Vagina (tissue), 2 donors: ENCODE measurements at regions not wholly inside any gene's neighbourhood (a gene's known extent, or its start where the extent isn't known, plus 50 kb on each side); places are given as distances from the start of the nearest gene placed in this dataset.

Experiments
- CTCF ChIP-seq, 3 experiments: fragments of 450-650 bp in 2 of 3; fragments of 200-600 bp in 1 of 3; sonication (generic) in 1 of 3; IDR thresholded peaks; one replicate each; pipeline ENCODE4 v1.5.1; 2017 to 2019; ENCODE audit warnings: antibody characterized with exemption in 3 of 3, mild to moderate bottlenecking in 2 of 3, moderate library complexity in 2 of 3
- POLR2AphosphoS5 ChIP-seq, 2 donors: sonication (generic); formaldehyde crosslinking; IDR thresholded peaks; one replicate each; pipeline ENCODE4 v1.9.0; 2017; ENCODE audit warnings: antibody characterized with exemption in 2 of 2, mild to moderate bottlenecking in 2 of 2, low read depth in 1 of 2; ENCODE audit not compliant: insufficient read depth in 1 of 2

GRCh38 chr5:2207416-2208238 is 324.9 kb upstream of the IRX4 start:
- TF ChIP-seq POLR2AphosphoS5 (IDR thresholded peaks at IDR 0.05; ENCODE audit: insufficient read depth in 1 of 2, low read depth in 1 of 2) (no peak), CTCF (IDR thresholded peaks at IDR 0.05) (no peak)
